Activated CD8-positive, alpha-beta T cell treated with anti-CD3 and anti-CD28 coated beads for 36 hours (primary cell): ENCODE measurements at regions not wholly inside any gene's neighbourhood (a gene's known extent, or its start where the extent isn't known, plus 50 kb on each side); places are given as distances from the start of the nearest gene placed in this dataset.

Experiments used
- ATAC-seq: fragments of 200-7000 bp; cut with Tn5 transposase; one replicate; pipeline ENCODE4 v1.10.0; 2021; ENCODE audit warnings: mild to moderate bottlenecking, moderate library complexity
- CTCF ChIA-PET: fragments of 350-600 bp; sonication (Branson Sonifier 250); formaldehyde crosslinking; loops from one replicate; lab custom pipeline; 2021; ENCODE audit warnings: antibody characterized with exemption; lab: Charles Lee
- POLR2A ChIA-PET: fragments of 350-600 bp; sonication (Branson Sonifier 250); formaldehyde crosslinking; loops from one replicate; lab custom pipeline; 2021; ENCODE audit warnings: antibody characterized with exemption; lab: Charles Lee
- DNase-seq: peaks from one replicate; pipeline ENCODE4 v3.0.0-alpha.2; 2020
- H3K27ac Mint-ChIP-seq: one replicate; pipeline ENCODE4 v1.8.0; 2021; ENCODE audit warnings: mild to moderate bottlenecking, mixed read lengths
- H3K27me3 Mint-ChIP-seq: one replicate; pipeline ENCODE4 v1.8.0; 2021; ENCODE audit warnings: mixed read lengths
- H3K36me3 Mint-ChIP-seq: one replicate; pipeline ENCODE4 v1.8.0; 2021; ENCODE audit warnings: low read depth, mixed read lengths
- H3K4me1 Mint-ChIP-seq: one replicate; pipeline ENCODE4 v1.8.0; 2021; ENCODE audit warnings: low read depth, mixed read lengths
- H3K4me3 Mint-ChIP-seq: one replicate; pipeline ENCODE4 v1.8.0; 2021; ENCODE audit warnings: mild to moderate bottlenecking, moderate library complexity, mixed read lengths
- H3K9me3 Mint-ChIP-seq: one replicate; pipeline ENCODE4 v1.8.0; 2021; ENCODE audit warnings: mixed read lengths
- CTCF ChIP-seq: fragments of 200-600 bp; IDR thresholded peaks from one replicate; pipeline ENCODE4 v1.8.0; 2022; ENCODE audit warnings: antibody characterized with exemption, mild to moderate bottlenecking
- intact Hi-C: fragments of 100-400 bp; cut with micrococcal nuclease; formaldehyde crosslinking; loops from one replicate; pipeline ENCODE4 v1.10.0; 2022

GRCh38 chr16:26531290-26531730 is 535.4 kb upstream of the C16orf82 start:
- ATAC-seq (no peak), DNase-seq (no peak)
- peaks cover 2% of the 10 kb centered on the region for H3K27me3 Mint-ChIP-seq
- no peaks in the 10 kb centered on the region for H3K9me3 Mint-ChIP-seq
- no peak for TF ChIP-seq CTCF
- H3K4me3 Mint-ChIP-seq: no peak overlapping the region
- no peaks in the 10 kb centered on the region for H3K4me1 Mint-ChIP-seq
- POLR2A ChIA-PET: no interaction called here
- intact Hi-C loops: no loop called here
- CTCF ChIA-PET: no interaction called here
- no peak overlapping the region for H3K27ac Mint-ChIP-seq
- H3K36me3 Mint-ChIP-seq: no peaks in the 10 kb centered on the region

GRCh38 chr16:26532456-26532855 is 534.3 kb upstream of the C16orf82 start:
- Mint-ChIP-seq H3K9me3 (no peaks in the 10 kb centered on the region), H3K27ac (no peak overlapping the region), H3K4me1 (no peaks in the 10 kb centered on the region), H3K36me3 (no peaks in the 10 kb centered on the region), H3K27me3 (peaks cover 2% of the 10 kb centered on the region), H3K4me3 (no peak overlapping the region)
- DNase-seq: no peak
- intact Hi-C loops: no loop called here
- ATAC-seq: no peak
- POLR2A ChIA-PET: no interaction called here
- TF ChIP-seq CTCF: no peak
- CTCF ChIA-PET: no interaction called here

- Mint-ChIP-seq H3K27ac (no peak overlapping the region), H3K4me3 (no peak overlapping the region), H3K27me3 (peaks cover 6% of the 10 kb centered on the region), H3K36me3 (no peaks in the 10 kb centered on the region), H3K4me1 (no peaks in the 10 kb centered on the region), H3K9me3 (no peaks in the 10 kb centered on the region)
- CTCF ChIA-PET: no interaction called here
- TF ChIP-seq CTCF: no peak
- intact Hi-C loops: no loop called here
- DNase-seq (no peak), ATAC-seq (no peak)
- POLR2A ChIA-PET: no interaction called here
These were observed 524.5 kb upstream of the C16orf82 start for GRCh38 chr16:26542198-26542597.

GRCh38 chr16:26546573-26546972 is 520.2 kb upstream of the C16orf82 start:
- no peaks in the 10 kb centered on the region for H3K36me3 Mint-ChIP-seq
- intact Hi-C loops: no loop called here
- peaks cover 3% of the 10 kb centered on the region for H3K27me3 Mint-ChIP-seq
- no peak overlapping the region for H3K4me3 Mint-ChIP-seq
- H3K27ac Mint-ChIP-seq: no peak overlapping the region
- DNase-seq (no peak), ATAC-seq (no peak)
- ChIA-PET CTCF (no interaction called here), POLR2A (no interaction called here)
- no peaks in the 10 kb centered on the region for H3K4me1 Mint-ChIP-seq
- H3K9me3 Mint-ChIP-seq: no peaks in the 10 kb centered on the region
- no peak for TF ChIP-seq CTCF

- no peak for TF ChIP-seq CTCF
- Mint-ChIP-seq H3K4me3 (no peak overlapping the region), H3K36me3 (no peaks in the 10 kb centered on the region), H3K9me3 (no peaks in the 10 kb centered on the region), H3K27ac (no peak overlapping the region), H3K4me1 (no peaks in the 10 kb centered on the region), H3K27me3 (peaks cover 8% of the 10 kb centered on the region)
- intact Hi-C loops: no loop called here
- POLR2A ChIA-PET: no interaction called here
- ATAC-seq (no peak), DNase-seq (no peak)
- CTCF ChIA-PET: no interaction called here
These were observed 519.0 kb upstream of the C16orf82 start for GRCh38 chr16:26547681-26548080.
